Transverse colon (tissue), 4 donors: ENCODE measurements at regions not wholly inside any gene's neighbourhood (a gene's known extent, or its start where the extent isn't known, plus 50 kb on each side); places are given as distances from the start of the nearest gene placed in this dataset.
"Not testable (repeated sequence)": the region's sequence is repeated elsewhere in the genome, so short reads cannot be mapped to it uniquely, and the experiment has no call there.

ENCODE experiments used
- DNase-seq: peaks from one replicate; pipeline ENCODE4 v3.0.0-alpha.2; 2019
- H3K27ac ChIP-seq, 4 donors: fragments of 200-600 bp; sonication (generic); 2 replicates each; pipeline ENCODE4 v1.5.1; 2016 to 2018; ENCODE audit warnings: inconsistent platforms in 4 of 4
- H3K27me3 ChIP-seq: fragments of 200-600 bp; sonication (generic); 2 replicates; pipeline ENCODE4 v1.5.1; 2017; ENCODE audit warnings: inconsistent platforms
- H3K36me3 ChIP-seq, 4 donors: fragments of 200-600 bp; sonication (generic); 2 replicates each; pipeline ENCODE4 v1.5.1; 2017 to 2019; ENCODE audit warnings: inconsistent platforms in 4 of 4
- H3K4me1 ChIP-seq, 4 donors: fragments of 200-600 bp; sonication (generic); 2 replicates each; pipeline ENCODE4 v1.5.1; 2017 to 2020; ENCODE audit warnings: inconsistent platforms in 4 of 4
- H3K4me3 ChIP-seq, 4 donors: fragments of 200-600 bp; sonication (generic); 1 replicate in 1 of 4; 2 replicates in 3 of 4; pipeline versions ENCODE4 v1.5.1 to v1.6.1; 2017 to 2019; ENCODE audit warnings: inconsistent platforms in 4 of 4
- H3K9me3 ChIP-seq, 2 donors: fragments of 200-600 bp; sonication (generic); 2 replicates each; pipeline ENCODE4 v1.5.1; 2017 to 2019; ENCODE audit warnings: inconsistent platforms in 2 of 2
- CTCF ChIP-seq, 5 experiments: fragments of 200-600 bp in 3 of 5; fragments of 450-650 bp in 2 of 5; sonication (generic) in 3 of 5; IDR thresholded peaks; 1 replicate in 2 of 5; 2 replicates in 3 of 5; pipeline ENCODE4 v1.5.1; 2016 to 2017; ENCODE audit warnings: antibody characterized with exemption in 5 of 5, inconsistent platforms in 3 of 5, mild to moderate bottlenecking in 2 of 5, moderate library complexity in 1 of 5
- EP300 ChIP-seq: sonication (generic); formaldehyde crosslinking; IDR thresholded peaks from one replicate; pipeline ENCODE4 v1.6.1; 2017; ENCODE audit warnings: antibody characterized with exemption, low read depth
- POLR2A ChIP-seq: fragments of 450-650 bp; IDR thresholded peaks from one replicate; pipeline ENCODE4 v1.6.1; 2016; ENCODE audit warnings: antibody characterized with exemption, mild to moderate bottlenecking, moderate library complexity
- POLR2AphosphoS5 ChIP-seq, 3 donors: sonication (generic); formaldehyde crosslinking; IDR thresholded peaks; one replicate each; pipeline ENCODE4 v1.6.1; 2016; ENCODE audit warnings: antibody characterized with exemption in 3 of 3
- WGBS, 2 donors: methylation state at CpG; one replicate each; pipeline ENCODE4 v1.1.5; 2018; ENCODE audit warnings: low coverage in 1 of 2; 5-methylcytosine and 5-hydroxymethylcytosine counted together
- in situ Hi-C, 4 donors: fragments of 200-750 bp; cut with MboI; loops; one replicate each; pipeline versions ENCODE4 v1.15.0 to v1.15.1; 2017; ENCODE audit warnings: low sequenced_read_pairs in 3 of 4, low pct_ligation_motif_present in 1 of 4, low pct_unique_long_range_greater_than_20kb in 1 of 4
- intact Hi-C: fragments of 100-400 bp; cut with DNase I; formaldehyde crosslinking; loops from one replicate; pipeline ENCODE4 v1.15.1; 2023; ENCODE audit warnings: low total_unique reads

DNA sequence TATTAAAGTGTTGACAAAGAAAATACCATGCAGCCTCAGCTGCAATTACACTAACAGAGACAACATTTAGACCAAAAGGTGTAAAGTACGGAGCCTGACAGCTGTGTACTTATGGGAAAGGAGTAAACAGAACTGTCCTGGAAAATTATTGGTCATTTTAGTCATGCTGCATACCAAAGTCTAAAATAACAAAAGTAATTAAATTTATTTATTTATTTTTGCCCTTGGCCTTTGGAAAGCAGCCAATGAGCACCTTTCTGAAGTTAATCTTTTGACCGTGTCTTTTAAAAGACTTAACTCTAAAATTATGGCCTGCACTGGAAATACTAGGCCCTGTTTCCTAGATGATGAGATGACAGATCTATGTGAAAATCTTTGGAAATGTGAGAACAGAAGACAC, 597.6 kb downstream of the NXPH1 start:
- Histone ChIP-seq H3K27ac (no peak overlapping the region), H3K4me1 (no peaks in the 10 kb centered on the region), H3K4me3 (no peak overlapping the region), H3K36me3 (no peaks in the 10 kb centered on the region), H3K27me3 (no peaks in the 10 kb centered on the region), H3K9me3 (no peaks in the 10 kb centered on the region)
- TF ChIP-seq POLR2AphosphoS5 (IDR thresholded peaks at IDR 0.05) (no peak), POLR2A (no peak), CTCF (IDR thresholded peaks at IDR 0.05) (no peak), EP300 (no peak)
- no peak for DNase-seq
- intact Hi-C loops (no loop called here), in situ Hi-C loops (no loop called here)
- WGBS, 2 donors: 38 to 47% methylated on average over 2 of the region's 2 CpGs

- Histone ChIP-seq H3K27ac (no peak overlapping the region), H3K36me3 (no peaks in the 10 kb centered on the region), H3K27me3 (no peaks in the 10 kb centered on the region), H3K4me3 (no peak overlapping the region), H3K9me3 (no peaks in the 10 kb centered on the region), H3K4me1 (no peaks in the 10 kb centered on the region)
- intact Hi-C loops: no loop called here
- in situ Hi-C loops: no loop called here
- DNase-seq: no peak
- 61 to 77% methylated on average over 4 of the region's 4 CpGs for WGBS, 2 donors
- no peak for TF ChIP-seq EP300
- TF ChIP-seq CTCF (IDR thresholded peaks at IDR 0.05): no peak
- TF ChIP-seq POLR2AphosphoS5 (IDR thresholded peaks at IDR 0.05): no peak
- TF ChIP-seq POLR2A: no peak
These were observed 598.0 kb downstream of the NXPH1 start for GRCh38 chr7:9031386-9031785.

- WGBS, 2 donors: 62 to 69% methylated on average over 3 of the region's 3 CpGs
- no peak for TF ChIP-seq CTCF (IDR thresholded peaks at IDR 0.05)
- intact Hi-C loops (no loop called here), in situ Hi-C loops (no loop called here)
- DNase-seq: no peak
- Histone ChIP-seq H3K9me3 (peaks cover 0 to 3% of the 10 kb centered on the region in 2 donors), H3K27me3 (no peaks in the 10 kb centered on the region), H3K4me1 (no peaks in the 10 kb centered on the region), H3K4me3 (no peak overlapping the region), H3K27ac (no peak overlapping the region), H3K36me3 (no peaks in the 10 kb centered on the region)
These were observed 602.7 kb downstream of the NXPH1 start for GRCh38 chr7:9036080-9036479.

GRCh38 chr7:9071160-9071762, 637.9 kb downstream of the NXPH1 start:
- intact Hi-C loops (no loop called here), in situ Hi-C loops (no loop called here)
- Histone ChIP-seq H3K27ac (no peak overlapping the region), H3K4me1 (no peaks in the 10 kb centered on the region), H3K36me3 (no peaks in the 10 kb centered on the region), H3K4me3 (no peak overlapping the region), H3K27me3 (no peaks in the 10 kb centered on the region), H3K9me3 (no peaks in the 10 kb centered on the region)
- TF ChIP-seq EP300 (no peak), POLR2A (no peak), POLR2AphosphoS5 (IDR thresholded peaks at IDR 0.05) (no peak), CTCF (IDR thresholded peaks at IDR 0.05) (no peak)
- no peak for DNase-seq
- 63 to 66% methylated on average over 4 of the region's 4 CpGs for WGBS, 2 donors

DNA sequence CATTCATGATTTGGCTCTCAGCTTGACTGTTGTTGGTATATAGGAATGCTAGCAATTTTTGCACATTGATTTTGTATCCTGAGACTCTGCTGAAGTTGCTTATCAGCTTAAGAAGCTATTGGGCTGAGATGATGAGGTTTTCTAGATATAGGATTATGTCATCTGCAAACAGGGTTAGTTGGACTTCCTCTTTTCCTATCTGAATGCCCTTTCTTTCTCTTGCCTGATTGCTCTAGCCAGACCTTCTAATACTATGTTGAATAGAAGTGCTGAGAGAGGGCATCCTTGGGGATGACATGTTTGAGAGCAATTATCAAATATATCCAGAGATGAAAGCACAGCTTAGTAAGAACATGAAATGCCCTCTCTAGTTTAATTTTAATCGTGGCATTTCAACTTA, 642.4 kb downstream of the NXPH1 start:
- H3K4me1 ChIP-seq, H3K36me3 ChIP-seq, H3K27me3 ChIP-seq, H3K9me3 ChIP-seq, H3K4me3 ChIP-seq, DNase-seq, H3K27ac ChIP-seq, intact Hi-C loops, in situ Hi-C loops: not testable (repeated sequence)
- WGBS, 2 donors: 50 to 63% methylated on average over 1 of the region's 1 CpG
